Gastrocnemius medialis (tissue), 4 donors: ENCODE measurements at regions not wholly inside any gene's neighbourhood (a gene's known extent, or its start where the extent isn't known, plus 50 kb on each side); places are given as distances from the start of the nearest gene placed in this dataset.

Experiments used
- ATAC-seq, 2 donors: fragments of 150-250 bp; one replicate each; pipeline ENCODE4 v1.9.1; 2016
- DNase-seq, 2 donors: peaks; one replicate each; pipeline ENCODE4 v3.0.0-alpha.2; 2019
- H3K27ac ChIP-seq, 4 donors: fragments of 200-600 bp; sonication (generic); 1 replicate in 1 of 4; 2 replicates in 3 of 4; pipeline ENCODE4 v1.5.1; 2016 to 2018; ENCODE audit warnings: mild to moderate bottlenecking in 2 of 4, moderate library complexity in 1 of 4
- H3K27me3 ChIP-seq, 3 donors: fragments of 200-600 bp; sonication (generic) in 2 of 3; 1 replicate in 1 of 3; 2 replicates in 2 of 3; pipeline versions ENCODE4 v1.5.1 to v1.6.0; 2016 to 2019; ENCODE audit warnings: mild to moderate bottlenecking in 1 of 3, moderate library complexity in 1 of 3
- H3K36me3 ChIP-seq, 2 donors: fragments of 200-600 bp; sonication (generic) in 1 of 2; one replicate each; pipeline ENCODE4 v1.5.1; 2017 to 2018
- H3K4me1 ChIP-seq, 2 donors: fragments of 200-600 bp; sonication (generic) in 1 of 2; one replicate each; pipeline ENCODE4 v1.5.1; 2016 to 2017; ENCODE audit warnings: mild to moderate bottlenecking in 2 of 2
- H3K4me3 ChIP-seq, 4 donors: fragments of 200-600 bp; sonication (generic) in 3 of 4; 1 replicate in 1 of 4; 2 replicates in 3 of 4; pipeline ENCODE4 v1.5.1; 2016 to 2019; ENCODE audit warnings: mild to moderate bottlenecking in 2 of 4
- H3K9me3 ChIP-seq, 3 donors: fragments of 200-600 bp; sonication (generic) in 2 of 3; 1 replicate in 1 of 3; 2 replicates in 2 of 3; pipeline ENCODE4 v1.5.1; 2016 to 2019
- CTCF ChIP-seq, 5 experiments: fragments of 450-650 bp in 3 of 5; fragments of 200-600 bp in 2 of 5; sonication (generic) in 2 of 5; IDR thresholded peaks in 4 of 5; conservative IDR thresholded peaks in 1 of 5; 1 replicate in 4 of 5; 2 replicates in 1 of 5; pipeline ENCODE4 v1.5.1; 2016 to 2019; ENCODE audit warnings: antibody characterized with exemption in 5 of 5, mild to moderate bottlenecking in 3 of 5, moderate library complexity in 3 of 5
- POLR2A ChIP-seq, 2 donors: fragments of 450-650 bp; IDR thresholded peaks; one replicate each; pipeline ENCODE4 v1.6.1; 2017; ENCODE audit warnings: antibody characterized with exemption in 2 of 2, mild to moderate bottlenecking in 2 of 2, moderate library complexity in 2 of 2
- in situ Hi-C, 4 donors: fragments of 200-750 bp; cut with MboI; loops; one replicate each; pipeline versions ENCODE4 v1.15.0 to v1.8.0; 2017; ENCODE audit warnings: low sequenced_read_pairs in 4 of 4
- intact Hi-C: fragments of 100-400 bp; cut with DNase I; formaldehyde crosslinking; loops from one replicate; pipeline ENCODE4 v1.15.1; 2023; ENCODE audit warnings: low total_unique reads

- TF ChIP-seq CTCF (IDR thresholded peaks at IDR 0.05 in 4 of 5, conservative IDR thresholded peaks at IDR 0.05 in 1 of 5), result no peak
- TF ChIP-seq POLR2A (IDR thresholded peaks at IDR 0.05), result no peak
Observed at GRCh38 chrX:1031521-1032430, 180.7 kb downstream of the CRLF2 start.

GRCh38 chrX:1029494-1029893, 183.0 kb downstream of the CRLF2 start:
- Histone ChIP-seq H3K27me3 (no peaks in the 10 kb centered on the region), H3K36me3 (no peaks in the 10 kb centered on the region), H3K4me1 (no peaks in the 10 kb centered on the region), H3K9me3 (no peaks in the 10 kb centered on the region), H3K4me3 (no peak overlapping the region), H3K27ac (no peak overlapping the region)
- ATAC-seq (no peak), DNase-seq (no peak)
- TF ChIP-seq CTCF (IDR thresholded peaks at IDR 0.05 in 4 of 5, conservative IDR thresholded peaks at IDR 0.05 in 1 of 5) (no peak), POLR2A (IDR thresholded peaks at IDR 0.05) (no peak)
- in situ Hi-C loops, result no loop called here
- intact Hi-C loops, result no loop called here

More at GRCh38 chrX:1031521-1032430, 180.7 kb downstream of the CRLF2 start:
- in situ Hi-C loops, result no loop called here
- DNase-seq (no peak), ATAC-seq (no peak)
- intact Hi-C loops, result no loop called here
- no peak overlapping the region for H3K27ac ChIP-seq
- no peaks in the 10 kb centered on the region for H3K4me1 ChIP-seq
- no peaks in the 10 kb centered on the region for H3K27me3 ChIP-seq
- H3K9me3 ChIP-seq, result no peaks in the 10 kb centered on the region
- H3K4me3 ChIP-seq, result no peak overlapping the region
- H3K36me3 ChIP-seq, result no peaks in the 10 kb centered on the region

DNA sequence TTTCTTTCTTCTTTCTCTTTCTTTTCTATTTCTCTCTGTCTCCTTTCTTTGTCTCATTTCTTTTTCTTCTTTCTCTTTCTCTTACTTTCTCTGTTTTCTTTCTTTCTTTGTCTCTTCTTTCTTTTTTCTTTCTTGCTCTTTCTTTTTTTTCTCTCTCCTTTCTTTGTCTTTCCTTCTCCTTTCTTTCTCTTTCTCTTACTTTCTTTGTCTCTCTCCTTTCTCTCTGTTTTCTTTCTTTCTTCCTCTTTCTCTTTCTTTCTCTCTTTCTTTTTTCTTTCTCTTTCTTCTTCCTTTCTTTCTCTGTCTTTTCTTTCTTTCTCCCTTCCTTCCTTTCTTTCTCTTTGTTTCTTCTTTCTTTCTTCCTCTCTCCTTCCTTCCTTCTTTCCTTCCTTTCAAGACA, 184.8 kb downstream of the CRLF2 start:
- no peak for DNase-seq
- in situ Hi-C loops, result no loop called here
- Histone ChIP-seq H3K36me3 (no peaks in the 10 kb centered on the region), H3K9me3 (no peaks in the 10 kb centered on the region), H3K27me3 (no peaks in the 10 kb centered on the region), H3K27ac (no peak overlapping the region), H3K4me1 (no peaks in the 10 kb centered on the region), H3K4me3 (no peak overlapping the region)
- TF ChIP-seq POLR2A (IDR thresholded peaks at IDR 0.05) (no peak), CTCF (IDR thresholded peaks at IDR 0.05 in 4 of 5, conservative IDR thresholded peaks at IDR 0.05 in 1 of 5) (no peak)
- intact Hi-C loops, result no loop called here
- ATAC-seq, result no peak

- no peak overlapping the region for H3K27ac ChIP-seq
- ATAC-seq (no peak), DNase-seq (no peak)
- TF ChIP-seq POLR2A (IDR thresholded peaks at IDR 0.05) (no peak), CTCF (IDR thresholded peaks at IDR 0.05 in 4 of 5, conservative IDR thresholded peaks at IDR 0.05 in 1 of 5) (no peak)
- no peaks in the 10 kb centered on the region for H3K36me3 ChIP-seq
- no peaks in the 10 kb centered on the region for H3K4me1 ChIP-seq
- in situ Hi-C loops (no loop called here), intact Hi-C loops (no loop called here)
- H3K9me3 ChIP-seq, result no peaks in the 10 kb centered on the region
- no peak overlapping the region for H3K4me3 ChIP-seq
- H3K27me3 ChIP-seq, result no peaks in the 10 kb centered on the region
Observed at GRCh38 chrX:1027133-1027532, 185.3 kb downstream of the CRLF2 start.
